Body of pancreas (tissue), 4 donors: ENCODE measurements at regions not wholly inside any gene's neighbourhood (a gene's known extent, or its start where the extent isn't known, plus 50 kb on each side); places are given as distances from the start of the nearest gene placed in this dataset.

Experiments
- ATAC-seq: fragments of 150-250 bp; one replicate; pipeline ENCODE4 v1.9.1; 2016
- DNase-seq, 4 donors: peaks; one replicate each; pipeline ENCODE4 v3.0.0-alpha.2; 2019
- H3K27ac ChIP-seq, 4 donors: fragments of 200-600 bp; sonication (generic); 1 replicate in 3 of 4; 2 replicates in 1 of 4; pipeline versions ENCODE4 v1.5.1 to v1.6.1; 2016 to 2019; ENCODE audit warnings: mild to moderate bottlenecking in 1 of 4, mixed read lengths in 1 of 4, moderate library complexity in 1 of 4
- H3K27me3 ChIP-seq, 2 donors: fragments of 200-600 bp; sonication (generic); one replicate each; pipeline ENCODE4 v1.6.0; 2016; ENCODE audit warnings: mild to moderate bottlenecking in 1 of 2
- H3K36me3 ChIP-seq, 2 donors: fragments of 200-600 bp; sonication (generic); replicated peaks in 1 of 2; 2 replicates each; pipeline ENCODE4 v1.5.1; 2016; ENCODE audit warnings: low read depth in 2 of 2; ENCODE audit not compliant: insufficient read depth in 1 of 2
- H3K4me1 ChIP-seq: fragments of 200-600 bp; sonication (generic); one replicate; pipeline ENCODE4 v1.6.0; 2016
- H3K4me3 ChIP-seq, 2 donors: fragments of 200-600 bp; sonication (generic); 1 replicate in 1 of 2; 2 replicates in 1 of 2; pipeline ENCODE4 v1.5.1; 2016 to 2019
- H3K9me3 ChIP-seq, 3 donors: fragments of 200-600 bp; sonication (generic); 1 replicate in 2 of 3; 2 replicates in 1 of 3; pipeline ENCODE4 v1.5.1; 2016
- POLR2A ChIP-seq, 3 donors: fragments of 450-650 bp; IDR thresholded peaks; one replicate each; pipeline ENCODE4 v1.6.1; 2016; ENCODE audit warnings: antibody characterized with exemption in 3 of 3, mild to moderate bottlenecking in 2 of 3
- WGBS, 2 donors: methylation state at CpG; one replicate each; pipeline ENCODE4 v1.1.5; 2017; 5-methylcytosine and 5-hydroxymethylcytosine counted together
- intact Hi-C: fragments of 100-400 bp; cut with DNase I; formaldehyde crosslinking; loops from one replicate; pipeline ENCODE4 v1.15.1; 2023
- TF ChIP-seq, protein P1 (sequence below), 7 experiments: fragments of 450-650 bp in 4 of 7; fragments of 200-600 bp in 3 of 7; sonication (generic) in 3 of 7; IDR thresholded peaks; one replicate each; pipeline ENCODE4 v1.5.1; 2016 to 2019; ENCODE audit warnings: antibody characterized with exemption in 7 of 7

- no peak for TF ChIP-seq POLR2A (IDR thresholded peaks at IDR 0.05)
- TF ChIP-seq, protein P1, sequence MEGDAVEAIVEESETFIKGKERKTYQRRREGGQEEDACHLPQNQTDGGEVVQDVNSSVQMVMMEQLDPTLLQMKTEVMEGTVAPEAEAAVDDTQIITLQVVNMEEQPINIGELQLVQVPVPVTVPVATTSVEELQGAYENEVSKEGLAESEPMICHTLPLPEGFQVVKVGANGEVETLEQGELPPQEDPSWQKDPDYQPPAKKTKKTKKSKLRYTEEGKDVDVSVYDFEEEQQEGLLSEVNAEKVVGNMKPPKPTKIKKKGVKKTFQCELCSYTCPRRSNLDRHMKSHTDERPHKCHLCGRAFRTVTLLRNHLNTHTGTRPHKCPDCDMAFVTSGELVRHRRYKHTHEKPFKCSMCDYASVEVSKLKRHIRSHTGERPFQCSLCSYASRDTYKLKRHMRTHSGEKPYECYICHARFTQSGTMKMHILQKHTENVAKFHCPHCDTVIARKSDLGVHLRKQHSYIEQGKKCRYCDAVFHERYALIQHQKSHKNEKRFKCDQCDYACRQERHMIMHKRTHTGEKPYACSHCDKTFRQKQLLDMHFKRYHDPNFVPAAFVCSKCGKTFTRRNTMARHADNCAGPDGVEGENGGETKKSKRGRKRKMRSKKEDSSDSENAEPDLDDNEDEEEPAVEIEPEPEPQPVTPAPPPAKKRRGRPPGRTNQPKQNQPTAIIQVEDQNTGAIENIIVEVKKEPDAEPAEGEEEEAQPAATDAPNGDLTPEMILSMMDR (IDR thresholded peaks at IDR 0.05) = no peak
- Histone ChIP-seq H3K36me3 (no peaks in the 10 kb centered on the region), H3K27me3 (no peaks in the 10 kb centered on the region), H3K4me1 (no peaks in the 10 kb centered on the region), H3K4me3 (no peak overlapping the region), H3K9me3 (no peaks in the 10 kb centered on the region), H3K27ac (no peak overlapping the region)
- no peak for DNase-seq
- no peak for ATAC-seq
- intact Hi-C loops = no loop called here
- WGBS, 2 donors = 65 to 97% methylated on average over 2 to 3 of the region's 3 CpGs
These were observed 51.1 kb downstream of the HYCC1 start for GRCh38 chr7:22962775-22963350.

- no peaks in the 10 kb centered on the region for H3K36me3 ChIP-seq
- intact Hi-C loops = no loop called here
- TF ChIP-seq, protein P1 (IDR thresholded peaks at IDR 0.05) = no peak
- no peak for TF ChIP-seq POLR2A (IDR thresholded peaks at IDR 0.05)
- 88 to 95% methylated on average over 1 of the region's 1 CpG for WGBS, 2 donors
- DNase-seq (no peak), ATAC-seq (no peak)
- no peaks in the 10 kb centered on the region for H3K27me3 ChIP-seq
- H3K4me3 ChIP-seq = no peak overlapping the region
- no peaks in the 10 kb centered on the region for H3K9me3 ChIP-seq
- no peak overlapping the region for H3K27ac ChIP-seq
- no peaks in the 10 kb centered on the region for H3K4me1 ChIP-seq
These were observed 55.2 kb downstream of the HYCC1 start for GRCh38 chr7:22958742-22959141.

- TF ChIP-seq POLR2A (IDR thresholded peaks at IDR 0.05) = no peak
- TF ChIP-seq, protein P1 (IDR thresholded peaks at IDR 0.05) = no peak
- ATAC-seq (no peak), DNase-seq (no peak)
- no peaks in the 10 kb centered on the region for H3K27me3 ChIP-seq
- H3K9me3 ChIP-seq = no peaks in the 10 kb centered on the region
- H3K4me3 ChIP-seq = no peak overlapping the region
- WGBS, 2 donors = 95 to 97% methylated on average over 1 of the region's 1 CpG
- no peaks in the 10 kb centered on the region for H3K4me1 ChIP-seq
- intact Hi-C loops = no loop called here
- no peaks in the 10 kb centered on the region for H3K36me3 ChIP-seq
- no peak overlapping the region for H3K27ac ChIP-seq
These were observed 59.7 kb downstream of the HYCC1 start for GRCh38 chr7:22954251-22954650.

- no peaks in the 10 kb centered on the region for H3K36me3 ChIP-seq
- peaks cover 9% of the 10 kb centered on the region for H3K4me1 ChIP-seq
- H3K27me3 ChIP-seq = no peaks in the 10 kb centered on the region
- no peak overlapping the region for H3K27ac ChIP-seq
- H3K9me3 ChIP-seq = no peaks in the 10 kb centered on the region
- no peak for TF ChIP-seq POLR2A (IDR thresholded peaks at IDR 0.05)
- TF ChIP-seq, protein P1 (IDR thresholded peaks at IDR 0.05) = no peak
- H3K4me3 ChIP-seq = no peak overlapping the region
- DNase-seq (no peak), ATAC-seq (no peak)
- intact Hi-C loops = no loop called here
- 55 to 63% methylated on average over 4 of the region's 4 CpGs for WGBS, 2 donors
These were observed 61.5 kb downstream of the HYCC1 start for GRCh38 chr7:22952306-22953015.

- Histone ChIP-seq H3K4me1 (peaks cover 9% of the 10 kb centered on the region), H3K27me3 (no peaks in the 10 kb centered on the region), H3K9me3 (no peaks in the 10 kb centered on the region), H3K36me3 (no peaks in the 10 kb centered on the region), H3K27ac (no peak overlapping the region), H3K4me3 (no peak overlapping the region)
- TF ChIP-seq POLR2A (IDR thresholded peaks at IDR 0.05) = no peak
- TF ChIP-seq, protein P1 (IDR thresholded peaks at IDR 0.05) = no peak
- intact Hi-C loops = no loop called here
- ATAC-seq (no peak), DNase-seq (no peak)
- 71 to 76% methylated on average over 2 of the region's 2 CpGs for WGBS, 2 donors
These were observed 64.0 kb downstream of the HYCC1 start for GRCh38 chr7:22949944-22950343.
